Uterus (tissue), 2 donors: ENCODE measurements at regions not wholly inside any gene's neighbourhood (a gene's known extent, or its start where the extent isn't known, plus 50 kb on each side); places are given as distances from the start of the nearest gene placed in this dataset.

Experiments
- POLR2A ChIP-seq, 2 donors: fragments of 450-650 bp; IDR thresholded peaks; one replicate each; pipeline ENCODE4 v1.6.1; 2016; ENCODE audit warnings: antibody characterized with exemption in 2 of 2, mild to moderate bottlenecking in 1 of 2, moderate library complexity in 1 of 2
- TF ChIP-seq, protein P1 (sequence below), 4 experiments: fragments of 200-600 bp in 2 of 4; fragments of 450-650 bp in 2 of 4; sonication (generic) in 2 of 4; IDR thresholded peaks; one replicate each; pipeline ENCODE4 v1.5.1; 2016 to 2019; ENCODE audit warnings: antibody characterized with exemption in 4 of 4, mild to moderate bottlenecking in 2 of 4, moderate library complexity in 1 of 4

DNA sequence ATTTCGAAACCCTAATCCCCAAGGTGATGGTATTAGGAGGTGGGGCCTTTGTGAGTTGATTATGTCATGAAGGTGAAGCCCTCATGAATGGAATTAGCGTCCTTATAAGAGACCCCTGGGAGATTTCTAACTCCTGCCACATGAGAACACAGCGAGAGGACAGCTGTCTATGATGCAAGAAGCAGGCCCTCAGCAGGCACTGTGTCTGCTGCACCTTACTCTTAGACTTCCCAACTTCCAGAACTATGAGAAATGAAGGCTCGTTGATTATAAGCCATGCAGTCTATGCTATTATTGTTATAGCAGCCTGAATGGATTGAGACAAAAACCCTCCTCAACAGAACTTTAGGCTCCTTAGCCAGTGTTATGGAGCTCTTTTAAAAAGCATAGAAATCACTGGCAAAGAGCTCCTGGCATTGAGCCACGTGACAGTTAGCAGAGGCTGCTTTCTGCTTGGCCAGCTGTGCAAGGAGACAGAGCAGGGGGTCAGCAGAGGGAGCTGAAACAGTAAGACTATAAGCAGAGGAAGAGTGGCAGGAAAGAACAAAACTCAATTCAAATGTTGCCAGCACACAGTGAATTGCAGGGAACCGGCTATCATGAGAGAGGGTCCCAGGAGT, 219.2 kb upstream of the FAT1 start:
- TF ChIP-seq, protein P1, sequence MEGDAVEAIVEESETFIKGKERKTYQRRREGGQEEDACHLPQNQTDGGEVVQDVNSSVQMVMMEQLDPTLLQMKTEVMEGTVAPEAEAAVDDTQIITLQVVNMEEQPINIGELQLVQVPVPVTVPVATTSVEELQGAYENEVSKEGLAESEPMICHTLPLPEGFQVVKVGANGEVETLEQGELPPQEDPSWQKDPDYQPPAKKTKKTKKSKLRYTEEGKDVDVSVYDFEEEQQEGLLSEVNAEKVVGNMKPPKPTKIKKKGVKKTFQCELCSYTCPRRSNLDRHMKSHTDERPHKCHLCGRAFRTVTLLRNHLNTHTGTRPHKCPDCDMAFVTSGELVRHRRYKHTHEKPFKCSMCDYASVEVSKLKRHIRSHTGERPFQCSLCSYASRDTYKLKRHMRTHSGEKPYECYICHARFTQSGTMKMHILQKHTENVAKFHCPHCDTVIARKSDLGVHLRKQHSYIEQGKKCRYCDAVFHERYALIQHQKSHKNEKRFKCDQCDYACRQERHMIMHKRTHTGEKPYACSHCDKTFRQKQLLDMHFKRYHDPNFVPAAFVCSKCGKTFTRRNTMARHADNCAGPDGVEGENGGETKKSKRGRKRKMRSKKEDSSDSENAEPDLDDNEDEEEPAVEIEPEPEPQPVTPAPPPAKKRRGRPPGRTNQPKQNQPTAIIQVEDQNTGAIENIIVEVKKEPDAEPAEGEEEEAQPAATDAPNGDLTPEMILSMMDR (IDR thresholded peaks at IDR 0.05) = no peak
- no peak for TF ChIP-seq POLR2A (IDR thresholded peaks at IDR 0.05)
